ENCODE measurements at regions not wholly inside any gene's neighbourhood (a gene's known extent, or its start where the extent isn't known, plus 50 kb on each side); places are given as distances from the start of the nearest gene placed in this dataset.

- Histone ChIP-seq H3K27ac (ENCODE audit: low read depth in 2 of 2, low read length in 1 of 2) (no peak overlapping the region), H3K4me1 (ENCODE audit: control insufficient read depth in 2 of 2, insufficient read depth in 2 of 2, low read length in 1 of 2) (peaks cover 2 to 12% of the 10 kb centered on the region in 2 donors), H3K27me3 (ENCODE audit: control insufficient read depth in 1 of 2, insufficient read depth in 2 of 2, low read length in 2 of 2) (no peaks in the 10 kb centered on the region), H3K36me3 (ENCODE audit: control insufficient read depth in 2 of 2, insufficient read depth in 2 of 2, low read length in 1 of 2) (no peaks in the 10 kb centered on the region), H3K4me3 (ENCODE audit: low read depth in 1 of 2, low read length in 2 of 2) (no peak overlapping the region), H3K9me3 (ENCODE audit: control insufficient read depth in 2 of 2, insufficient read depth in 1 of 2, low read depth in 1 of 2, low read length in 1 of 2) (no peaks in the 10 kb centered on the region)
- 87 to 98% methylated on average over 4 of the region's 4 CpGs for WGBS, 2 donors
These were observed 70.5 kb upstream of the PRDM11 start for GRCh38 chr11:45075952-45076351.

GRCh38 chr11:45076761-45077160 is 69.7 kb upstream of the PRDM11 start:
- Histone ChIP-seq H3K9me3 (ENCODE audit: control insufficient read depth in 2 of 2, insufficient read depth in 1 of 2, low read depth in 1 of 2, low read length in 1 of 2) (no peaks in the 10 kb centered on the region), H3K27ac (ENCODE audit: low read depth in 2 of 2, low read length in 1 of 2) (no peak overlapping the region), H3K4me3 (ENCODE audit: low read depth in 1 of 2, low read length in 2 of 2) (no peak overlapping the region), H3K27me3 (ENCODE audit: control insufficient read depth in 1 of 2, insufficient read depth in 2 of 2, low read length in 2 of 2) (no peaks in the 10 kb centered on the region), H3K36me3 (ENCODE audit: control insufficient read depth in 2 of 2, insufficient read depth in 2 of 2, low read length in 1 of 2) (no peaks in the 10 kb centered on the region), H3K4me1 (ENCODE audit: control insufficient read depth in 2 of 2, insufficient read depth in 2 of 2, low read length in 1 of 2) (peaks cover 2 to 12% of the 10 kb centered on the region in 2 donors)
- WGBS, 2 donors: 42 to 67% methylated on average over 2 of the region's 2 CpGs

GRCh38 chr11:45078236-45079074 is 68.0 kb upstream of the PRDM11 start:
- no peaks in the 10 kb centered on the region for H3K27me3 ChIP-seq (ENCODE audit: control insufficient read depth in 1 of 2, insufficient read depth in 2 of 2, low read length in 2 of 2)
- WGBS, 2 donors: 71% methylated on average over 16 of the region's 16 CpGs
- no peak overlapping the region for H3K27ac ChIP-seq (ENCODE audit: low read depth in 2 of 2, low read length in 1 of 2)
- peaks cover 2 to 12% of the 10 kb centered on the region in 2 donors for H3K4me1 ChIP-seq (ENCODE audit: control insufficient read depth in 2 of 2, insufficient read depth in 2 of 2, low read length in 1 of 2)
- H3K36me3 ChIP-seq (ENCODE audit: control insufficient read depth in 2 of 2, insufficient read depth in 2 of 2, low read length in 1 of 2): no peaks in the 10 kb centered on the region
- no peak overlapping the region for H3K4me3 ChIP-seq (ENCODE audit: low read depth in 1 of 2, low read length in 2 of 2)
- H3K9me3 ChIP-seq (ENCODE audit: control insufficient read depth in 2 of 2, insufficient read depth in 1 of 2, low read depth in 1 of 2, low read length in 1 of 2): no peaks in the 10 kb centered on the region

- Histone ChIP-seq H3K27ac (ENCODE audit: low read depth in 2 of 2, low read length in 1 of 2) (no peak overlapping the region), H3K36me3 (ENCODE audit: control insufficient read depth in 2 of 2, insufficient read depth in 2 of 2, low read length in 1 of 2) (no peaks in the 10 kb centered on the region), H3K27me3 (ENCODE audit: control insufficient read depth in 1 of 2, insufficient read depth in 2 of 2, low read length in 2 of 2) (no peaks in the 10 kb centered on the region), H3K9me3 (ENCODE audit: control insufficient read depth in 2 of 2, insufficient read depth in 1 of 2, low read depth in 1 of 2, low read length in 1 of 2) (no peaks in the 10 kb centered on the region), H3K4me1 (ENCODE audit: control insufficient read depth in 2 of 2, insufficient read depth in 2 of 2, low read length in 1 of 2) (peaks cover 2 to 7% of the 10 kb centered on the region in 2 donors), H3K4me3 (ENCODE audit: low read depth in 1 of 2, low read length in 2 of 2) (no peak overlapping the region)
- 47% methylated on average over 4 of the region's 4 CpGs for WGBS, 2 donors
These were observed 67.4 kb upstream of the PRDM11 start for GRCh38 chr11:45079075-45079444.

GRCh38 chr11:45079567-45079942 is 66.9 kb upstream of the PRDM11 start:
- WGBS, 2 donors: 72 to 86% methylated on average over 1 of the region's 1 CpG
- Histone ChIP-seq H3K9me3 (ENCODE audit: control insufficient read depth in 2 of 2, insufficient read depth in 1 of 2, low read depth in 1 of 2, low read length in 1 of 2) (no peaks in the 10 kb centered on the region), H3K27me3 (ENCODE audit: control insufficient read depth in 1 of 2, insufficient read depth in 2 of 2, low read length in 2 of 2) (no peaks in the 10 kb centered on the region), H3K4me3 (ENCODE audit: low read depth in 1 of 2, low read length in 2 of 2) (no peak overlapping the region), H3K36me3 (ENCODE audit: control insufficient read depth in 2 of 2, insufficient read depth in 2 of 2, low read length in 1 of 2) (no peaks in the 10 kb centered on the region), H3K4me1 (ENCODE audit: control insufficient read depth in 2 of 2, insufficient read depth in 2 of 2, low read length in 1 of 2) (peaks cover 2 to 7% of the 10 kb centered on the region in 2 donors), H3K27ac (ENCODE audit: low read depth in 2 of 2, low read length in 1 of 2) (no peak overlapping the region)

GRCh38 chr11:45079943-45080719 is 66.3 kb upstream of the PRDM11 start:
- H3K4me1 ChIP-seq (ENCODE audit: control insufficient read depth in 2 of 2, insufficient read depth in 2 of 2, low read length in 1 of 2): peaks cover 2 to 7% of the 10 kb centered on the region in 2 donors
- H3K4me3 ChIP-seq (ENCODE audit: low read depth in 1 of 2, low read length in 2 of 2): no peak overlapping the region
- H3K27ac ChIP-seq (ENCODE audit: low read depth in 2 of 2, low read length in 1 of 2): peak overlapping the region; percentile 29 to 43
- H3K36me3 ChIP-seq (ENCODE audit: control insufficient read depth in 2 of 2, insufficient read depth in 2 of 2, low read length in 1 of 2): no peaks in the 10 kb centered on the region
- no peaks in the 10 kb centered on the region for H3K27me3 ChIP-seq (ENCODE audit: control insufficient read depth in 1 of 2, insufficient read depth in 2 of 2, low read length in 2 of 2)
- H3K9me3 ChIP-seq (ENCODE audit: control insufficient read depth in 2 of 2, insufficient read depth in 1 of 2, low read depth in 1 of 2, low read length in 1 of 2): no peaks in the 10 kb centered on the region
- WGBS, 2 donors: 40 to 51% methylated on average over 16 of the region's 16 CpGs

- H3K4me1 ChIP-seq (ENCODE audit: control insufficient read depth in 2 of 2, insufficient read depth in 2 of 2, low read length in 1 of 2): peaks cover 2 to 11% of the 10 kb centered on the region in 2 donors
- H3K36me3 ChIP-seq (ENCODE audit: control insufficient read depth in 2 of 2, insufficient read depth in 2 of 2, low read length in 1 of 2): no peaks in the 10 kb centered on the region
- H3K4me3 ChIP-seq (ENCODE audit: low read depth in 1 of 2, low read length in 2 of 2): no peak overlapping the region
- no peak overlapping the region for H3K27ac ChIP-seq (ENCODE audit: low read depth in 2 of 2, low read length in 1 of 2)
- H3K9me3 ChIP-seq (ENCODE audit: control insufficient read depth in 2 of 2, insufficient read depth in 1 of 2, low read depth in 1 of 2, low read length in 1 of 2): no peaks in the 10 kb centered on the region
- no peaks in the 10 kb centered on the region for H3K27me3 ChIP-seq (ENCODE audit: control insufficient read depth in 1 of 2, insufficient read depth in 2 of 2, low read length in 2 of 2)
- 61 to 62% methylated on average over 10 of the region's 10 CpGs for WGBS, 2 donors
These were observed 63.5 kb upstream of the PRDM11 start for GRCh38 chr11:45082744-45083543.

GRCh38 chr11:45083544-45084087 is 62.8 kb upstream of the PRDM11 start:
- 41 to 51% methylated on average over 3 of the region's 3 CpGs for WGBS, 2 donors

More at GRCh38 chr11:45083544-45084087, 62.8 kb upstream of the PRDM11 start:
- Histone ChIP-seq H3K9me3 (ENCODE audit: control insufficient read depth in 2 of 2, insufficient read depth in 1 of 2, low read depth in 1 of 2, low read length in 1 of 2) (no peaks in the 10 kb centered on the region), H3K36me3 (ENCODE audit: control insufficient read depth in 2 of 2, insufficient read depth in 2 of 2, low read length in 1 of 2) (no peaks in the 10 kb centered on the region), H3K27ac (ENCODE audit: low read depth in 2 of 2, low read length in 1 of 2) (no peak overlapping the region), H3K4me3 (ENCODE audit: low read depth in 1 of 2, low read length in 2 of 2) (no peak overlapping the region), H3K4me1 (ENCODE audit: control insufficient read depth in 2 of 2, insufficient read depth in 2 of 2, low read length in 1 of 2) (peaks cover 2 to 15% of the 10 kb centered on the region in 2 donors), H3K27me3 (ENCODE audit: control insufficient read depth in 1 of 2, insufficient read depth in 2 of 2, low read length in 2 of 2) (no peaks in the 10 kb centered on the region)
